ENCODE measurements at regions not wholly inside any gene's neighbourhood (a gene's known extent, or its start where the extent isn't known, plus 50 kb on each side); places are given as distances from the start of the nearest gene placed in this dataset.

- peak overlapping the region; percentile 30; the same call in 1 of the 2 replicates for H2BK5ac ChIP-seq (ENCODE audit: low read depth, low read length)
- no peak overlapping the region for H3K14ac ChIP-seq (ENCODE audit: insufficient read length)
- DNase-seq (ENCODE audit: low read depth in 1 of 2, low spot score in 2 of 2) = no peak
- H3K27me3 ChIP-seq (replicated peaks in 1 of 4; ENCODE audit: control insufficient read depth in 3 of 4, extremely low read depth in 1 of 4, insufficient read depth in 3 of 4, low read length in 3 of 4) = no peaks in the 10 kb centered on the region
- H3K23ac ChIP-seq (ENCODE audit: insufficient read length) = no peak overlapping the region
- H2AFZ ChIP-seq (ENCODE audit: low read length) = no peak overlapping the region
- peaks cover 0 to 2% of the 10 kb centered on the region in 2 experiments; a peak in 1 of 4 replicates for H3K79me2 ChIP-seq (ENCODE audit: control insufficient read depth in 1 of 2, insufficient read depth in 2 of 2, low read length in 2 of 2)
- no peak overlapping the region for H3K4me3 ChIP-seq (ENCODE audit: extremely low read depth in 1 of 4, insufficient read depth in 2 of 4, low read depth in 3 of 4, low read length in 4 of 4)
- H3K9me3 ChIP-seq (ENCODE audit: insufficient read depth in 2 of 2, low read depth in 1 of 2, low read length in 1 of 2) = peaks cover 6 to 9% of the 10 kb centered on the region in 2 experiments
- H4K5ac ChIP-seq (ENCODE audit: insufficient read length, low read depth, low read length) = no peak overlapping the region
- H3K79me1 ChIP-seq (ENCODE audit: low read depth, low read length) = no peaks in the 10 kb centered on the region
- H2BK120ac ChIP-seq (replicated peaks; ENCODE audit: low read depth, low read length) = no peak overlapping the region
- H3K36me3 ChIP-seq (ENCODE audit: control insufficient read depth in 2 of 4, insufficient read depth in 4 of 4, low read length in 3 of 4) = no peaks in the 10 kb centered on the region
- H2BK15ac ChIP-seq (ENCODE audit: low read length) = 0 out of 2 replicates have a peak overlapping the region, but pooled peaks have one; percentile 23
- H3K56ac ChIP-seq (replicated peaks; ENCODE audit: insufficient read length, low read depth, low read length) = no peak overlapping the region
- TF ChIP-seq ZNF274 (IDR thresholded peaks at IDR 0.05; ENCODE audit: borderline replicate concordance, extremely low read depth, low read length) (no peak), RAD21 (IDR thresholded peaks at IDR 0.05 in 1 of 2, conservative IDR thresholded peaks at IDR 0.05 in 1 of 2; ENCODE audit: low read depth in 2 of 2, low read length in 2 of 2) (no peak), MAX (IDR thresholded peaks at IDR 0.05) (no peak), SP2 (IDR thresholded peaks at IDR 0.05; ENCODE audit: low read length) (no peak), RBBP5 (IDR thresholded peaks at IDR 0.05; ENCODE audit: borderline replicate concordance, low read depth, low read length) (no peak), BACH1 (IDR thresholded peaks at IDR 0.05; ENCODE audit: low read length) (no peak), POLR2AphosphoS5 (IDR thresholded peaks at IDR 0.05; ENCODE audit: low read depth, low read length) (no peak), HDAC6 (IDR thresholded peaks at IDR 0.05; ENCODE audit: low read depth, low read length) (no peak), EZH2 (IDR thresholded peaks at IDR 0.05; ENCODE audit: low read depth, low read length, severe bottlenecking) (no peak), SP1 (IDR thresholded peaks at IDR 0.05; ENCODE audit: low read depth, low read length) (no peak), CHD2 (IDR thresholded peaks at IDR 0.05; ENCODE audit: low read length) (no peak)
- H3K4me1 ChIP-seq (replicated peaks in 1 of 4; ENCODE audit: control insufficient read depth in 3 of 4, insufficient read depth in 4 of 4, low read length in 3 of 4) = peaks cover 5 to 10% (median 8%) of the 10 kb centered on the region in 4 experiments; a peak in 6 of 7 replicates
- H2BK20ac ChIP-seq (ENCODE audit: low read length) = no peak overlapping the region; the same call in 1 of the 2 replicates
- no peak overlapping the region for H3K9ac ChIP-seq (replicated peaks in 1 of 4; ENCODE audit: extremely low read depth in 1 of 4, low read depth in 3 of 4, low read length in 3 of 4)
- ChIA-PET POLR2A (ENCODE audit: partially characterized antibody) (interaction anchor here (0.6 to 0.9 kb wide), 3 partner anchors 8 to 114 kb away, joined by 3 read pairs; no protein-coding TSS in a partner anchor), CTCF (ENCODE audit: partially characterized antibody) (interaction anchor here (1.0 to 3.6 kb wide), 3 partner anchors 9 to 254 kb away, joined by 3 to 22 read pairs (median 7); no protein-coding TSS in a partner anchor)
- no peak overlapping the region for H4K91ac ChIP-seq (replicated peaks; ENCODE audit: insufficient read length, low read length)
- no peak overlapping the region for H3K4me2 ChIP-seq (ENCODE audit: insufficient read depth in 1 of 2, low read depth in 2 of 2, low read length in 2 of 2)
- H3K27ac ChIP-seq (ENCODE audit: low read depth, low read length) = no peak overlapping the region
- H3K18ac ChIP-seq (ENCODE audit: extremely low read depth, low read length) = no peak overlapping the region
- H3K23me2 ChIP-seq (ENCODE audit: low read depth, low read length) = no peaks in the 10 kb centered on the region
- FAIRE-seq = no peak
- H4K8ac ChIP-seq (ENCODE audit: extremely low read depth, insufficient read depth, low read length) = no peak overlapping the region
- H2AK5ac ChIP-seq (ENCODE audit: low read depth, low read length) = no peak overlapping the region; the same call in 1 of the 2 replicates
- H2BK12ac ChIP-seq (ENCODE audit: low read depth, low read length) = no peak overlapping the region
- WGBS, 2 experiments (ENCODE audit: extremely low coverage in 1 of 2, insufficient coverage in 1 of 2, insufficient read length in 1 of 2, insufficient replicate concordance in 2 of 2, low coverage in 1 of 2, low lambda C conversion rate in 2 of 2, missing lambda C conversion rate in 1 of 2) = 73% methylated on average over 9 of the region's 9 CpGs; no CpG with 5 or more reads in 1 of the 2 experiments
- no peak overlapping the region for H3K4ac ChIP-seq (replicated peaks; ENCODE audit: insufficient read length, low read depth, low read length)
- H4K20me1 ChIP-seq (replicated peaks in 1 of 2; ENCODE audit: control insufficient read depth in 1 of 2, insufficient read depth in 2 of 2, low read length in 2 of 2) = no peaks in the 10 kb centered on the region
Measured at GRCh38 chr12:125324861-125325490, 259.7 kb downstream of the AACS start.
